ENCODE measurements at regions not wholly inside any gene's neighbourhood (a gene's known extent, or its start where the extent isn't known, plus 50 kb on each side); places are given as distances from the start of the nearest gene placed in this dataset.

- no peak for FAIRE-seq
Measured at GRCh38 chr21:27839512-27840115, 872.7 kb upstream of the ADAMTS5 start.

DNA sequence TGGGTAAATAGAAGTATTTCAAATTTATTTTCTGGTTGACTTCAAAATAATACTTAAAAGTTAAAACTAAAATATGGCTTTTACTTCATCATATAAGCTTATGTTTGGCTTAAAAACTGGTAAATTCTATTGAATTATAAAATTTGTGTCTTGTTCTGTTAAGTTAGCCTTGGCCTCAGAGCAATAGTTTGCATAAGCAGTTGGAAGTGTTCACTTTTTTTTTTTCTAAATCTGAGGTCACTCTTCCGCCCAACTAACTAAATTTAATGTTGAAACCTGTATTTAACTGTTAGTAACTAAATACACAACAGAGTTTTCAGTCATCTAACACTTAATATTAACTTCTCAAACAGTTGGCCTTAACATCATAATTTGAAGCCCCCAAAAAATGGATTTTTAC, 871.7 kb upstream of the ADAMTS5 start:
- 69 to 87% (median 74%) methylated on average over 1 of the region's 1 CpG for WGBS, 3 donors
- H3K4me1 ChIP-seq (ENCODE audit: control insufficient read depth in 3 of 3, insufficient read depth in 2 of 3, low read depth in 1 of 3, low read length in 2 of 3) = no peaks in the 10 kb centered on the region
- FAIRE-seq = no peak
- H3K27ac ChIP-seq (ENCODE audit: low read depth in 1 of 3, low read length in 2 of 3) = no peak overlapping the region
- H3K27me3 ChIP-seq (ENCODE audit: control insufficient read depth in 3 of 3, insufficient read depth in 3 of 3, low read length in 3 of 3) = no peaks in the 10 kb centered on the region
- H3K36me3 ChIP-seq (ENCODE audit: control insufficient read depth in 3 of 3, insufficient read depth in 2 of 3, low read depth in 1 of 3, low read length in 3 of 3) = no peaks in the 10 kb centered on the region
- no peak overlapping the region for H3K4me3 ChIP-seq (ENCODE audit: low read depth in 1 of 3, low read length in 3 of 3)
- no peaks in the 10 kb centered on the region for H3K9me3 ChIP-seq (ENCODE audit: control insufficient read depth in 2 of 2, insufficient read depth in 1 of 2, low read depth in 1 of 2, low read length in 1 of 2)
- DNase-seq = no peak

More at GRCh38 chr21:27839512-27840115, 872.7 kb upstream of the ADAMTS5 start:
- H3K27ac ChIP-seq (ENCODE audit: low read depth in 1 of 3, low read length in 2 of 3) = no peak overlapping the region
- H3K4me1 ChIP-seq (ENCODE audit: control insufficient read depth in 3 of 3, insufficient read depth in 2 of 3, low read depth in 1 of 3, low read length in 2 of 3) = no peaks in the 10 kb centered on the region
- DNase-seq = no peak
- no peaks in the 10 kb centered on the region for H3K9me3 ChIP-seq (ENCODE audit: control insufficient read depth in 2 of 2, insufficient read depth in 1 of 2, low read depth in 1 of 2, low read length in 1 of 2)
- 61 to 68% (median 65%) methylated on average over 3 of the region's 3 CpGs for WGBS, 3 donors
- no peak overlapping the region for H3K4me3 ChIP-seq (ENCODE audit: low read depth in 1 of 3, low read length in 3 of 3)
- H3K36me3 ChIP-seq (ENCODE audit: control insufficient read depth in 3 of 3, insufficient read depth in 2 of 3, low read depth in 1 of 3, low read length in 3 of 3) = no peaks in the 10 kb centered on the region
- H3K27me3 ChIP-seq (ENCODE audit: control insufficient read depth in 3 of 3, insufficient read depth in 3 of 3, low read length in 3 of 3) = no peaks in the 10 kb centered on the region

DNA sequence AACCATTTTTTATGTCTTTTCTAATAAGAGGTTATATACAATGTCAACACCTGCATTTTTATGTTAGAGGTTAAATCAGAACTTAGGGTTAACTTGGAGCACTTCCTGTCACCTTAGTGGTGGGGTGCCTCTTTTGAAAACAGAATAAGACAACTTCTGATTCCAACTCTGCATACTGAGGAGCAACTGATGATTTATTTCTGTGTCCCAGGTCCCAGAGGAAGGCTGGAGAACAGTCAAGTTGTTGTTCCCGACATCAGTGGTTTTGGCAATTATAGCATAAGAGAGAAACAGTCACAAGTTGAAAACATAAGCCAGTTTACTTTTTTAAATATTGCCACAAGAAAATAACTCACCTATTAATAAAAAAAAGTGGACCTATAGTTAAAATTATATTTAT, 871.0 kb upstream of the ADAMTS5 start:
- Histone ChIP-seq H3K9me3 (ENCODE audit: control insufficient read depth in 2 of 2, insufficient read depth in 1 of 2, low read depth in 1 of 2, low read length in 1 of 2) (no peaks in the 10 kb centered on the region), H3K4me1 (ENCODE audit: control insufficient read depth in 3 of 3, insufficient read depth in 2 of 3, low read depth in 1 of 3, low read length in 2 of 3) (no peaks in the 10 kb centered on the region), H3K4me3 (ENCODE audit: low read depth in 1 of 3, low read length in 3 of 3) (no peak overlapping the region), H3K27me3 (ENCODE audit: control insufficient read depth in 3 of 3, insufficient read depth in 3 of 3, low read length in 3 of 3) (no peaks in the 10 kb centered on the region), H3K27ac (ENCODE audit: low read depth in 1 of 3, low read length in 2 of 3) (no peak overlapping the region), H3K36me3 (ENCODE audit: control insufficient read depth in 3 of 3, insufficient read depth in 2 of 3, low read depth in 1 of 3, low read length in 3 of 3) (no peaks in the 10 kb centered on the region)
- FAIRE-seq (no peak), DNase-seq (no peak)
- 51 to 79% (median 79%) methylated on average over 1 of the region's 1 CpG for WGBS, 3 donors

DNA sequence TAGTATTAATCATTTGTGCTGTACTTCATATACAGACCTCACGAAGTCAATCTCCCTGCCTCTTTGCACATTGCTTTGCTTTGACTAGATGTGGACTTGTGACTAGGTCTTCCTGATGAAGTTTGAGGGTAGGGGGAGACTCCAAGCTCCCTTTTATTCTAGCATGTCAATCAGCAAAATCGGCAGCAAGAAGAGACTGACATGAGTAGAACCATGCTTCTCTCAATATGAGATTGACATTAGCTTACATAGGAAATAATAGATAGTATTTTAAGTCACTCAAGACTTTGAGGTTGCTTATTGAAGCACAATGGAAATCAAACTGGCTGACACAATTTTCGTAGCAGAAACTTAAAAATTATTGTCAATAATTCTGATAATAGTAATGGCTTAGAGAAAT, 866.4 kb upstream of the ADAMTS5 start:
- no peak for FAIRE-seq
- 54 to 65% (median 56%) methylated on average over 3 of the region's 3 CpGs for WGBS, 3 donors
- H3K4me3 ChIP-seq (ENCODE audit: low read depth in 1 of 3, low read length in 3 of 3) = no peak overlapping the region

GRCh38 chr21:27831816-27832569, 865.1 kb upstream of the ADAMTS5 start:
- Histone ChIP-seq H3K27ac (ENCODE audit: low read depth in 1 of 3, low read length in 2 of 3) (no peak overlapping the region), H3K4me3 (ENCODE audit: low read depth in 1 of 3, low read length in 3 of 3) (no peak overlapping the region), H3K36me3 (ENCODE audit: control insufficient read depth in 3 of 3, insufficient read depth in 2 of 3, low read depth in 1 of 3, low read length in 3 of 3) (no peaks in the 10 kb centered on the region), H3K27me3 (ENCODE audit: control insufficient read depth in 3 of 3, insufficient read depth in 3 of 3, low read length in 3 of 3) (no peaks in the 10 kb centered on the region), H3K9me3 (ENCODE audit: control insufficient read depth in 2 of 2, insufficient read depth in 1 of 2, low read depth in 1 of 2, low read length in 1 of 2) (no peaks in the 10 kb centered on the region), H3K4me1 (ENCODE audit: control insufficient read depth in 3 of 3, insufficient read depth in 2 of 3, low read depth in 1 of 3, low read length in 2 of 3) (no peaks in the 10 kb centered on the region)
- FAIRE-seq = no peak
- DNase-seq = no peak
- WGBS, 3 donors = 45 to 57% (median 57%) methylated on average over 3 of the region's 3 CpGs

More for the DNA sequence above, 866.4 kb upstream of the ADAMTS5 start:
- no peak for DNase-seq
- no peaks in the 10 kb centered on the region for H3K4me1 ChIP-seq (ENCODE audit: control insufficient read depth in 3 of 3, insufficient read depth in 2 of 3, low read depth in 1 of 3, low read length in 2 of 3)
- no peaks in the 10 kb centered on the region for H3K9me3 ChIP-seq (ENCODE audit: control insufficient read depth in 2 of 2, insufficient read depth in 1 of 2, low read depth in 1 of 2, low read length in 1 of 2)
- H3K27me3 ChIP-seq (ENCODE audit: control insufficient read depth in 3 of 3, insufficient read depth in 3 of 3, low read length in 3 of 3) = no peaks in the 10 kb centered on the region
- H3K36me3 ChIP-seq (ENCODE audit: control insufficient read depth in 3 of 3, insufficient read depth in 2 of 3, low read depth in 1 of 3, low read length in 3 of 3) = no peaks in the 10 kb centered on the region
- no peak overlapping the region for H3K27ac ChIP-seq (ENCODE audit: low read depth in 1 of 3, low read length in 2 of 3)

- FAIRE-seq (no peak), DNase-seq (no peak)
- no peak overlapping the region for H3K27ac ChIP-seq (ENCODE audit: low read depth in 1 of 3, low read length in 2 of 3)
- H3K4me3 ChIP-seq (ENCODE audit: low read depth in 1 of 3, low read length in 3 of 3) = no peak overlapping the region
- no peaks in the 10 kb centered on the region for H3K27me3 ChIP-seq (ENCODE audit: control insufficient read depth in 3 of 3, insufficient read depth in 3 of 3, low read length in 3 of 3)
- 0 to 55% (median 19%) methylated on average over 1 of the region's 1 CpG for WGBS, 3 donors
- H3K9me3 ChIP-seq (ENCODE audit: control insufficient read depth in 2 of 2, insufficient read depth in 1 of 2, low read depth in 1 of 2, low read length in 1 of 2) = no peaks in the 10 kb centered on the region
- no peaks in the 10 kb centered on the region for H3K4me1 ChIP-seq (ENCODE audit: control insufficient read depth in 3 of 3, insufficient read depth in 2 of 3, low read depth in 1 of 3, low read length in 2 of 3)
- no peaks in the 10 kb centered on the region for H3K36me3 ChIP-seq (ENCODE audit: control insufficient read depth in 3 of 3, insufficient read depth in 2 of 3, low read depth in 1 of 3, low read length in 3 of 3)
Measured at GRCh38 chr21:27831177-27831576, 864.3 kb upstream of the ADAMTS5 start.

- FAIRE-seq (no peak), DNase-seq (no peak)
- no peaks in the 10 kb centered on the region for H3K36me3 ChIP-seq (ENCODE audit: control insufficient read depth in 3 of 3, insufficient read depth in 2 of 3, low read depth in 1 of 3, low read length in 3 of 3)
- 47 to 48% (median 48%) methylated on average over 3 of the region's 3 CpGs for WGBS, 3 donors
- no peak overlapping the region for H3K4me3 ChIP-seq (ENCODE audit: low read depth in 1 of 3, low read length in 3 of 3)
- H3K27ac ChIP-seq (ENCODE audit: low read depth in 1 of 3, low read length in 2 of 3) = no peak overlapping the region
- no peaks in the 10 kb centered on the region for H3K9me3 ChIP-seq (ENCODE audit: control insufficient read depth in 2 of 2, insufficient read depth in 1 of 2, low read depth in 1 of 2, low read length in 1 of 2)
- H3K4me1 ChIP-seq (ENCODE audit: control insufficient read depth in 3 of 3, insufficient read depth in 2 of 3, low read depth in 1 of 3, low read length in 2 of 3) = no peaks in the 10 kb centered on the region
- H3K27me3 ChIP-seq (ENCODE audit: control insufficient read depth in 3 of 3, insufficient read depth in 3 of 3, low read length in 3 of 3) = no peaks in the 10 kb centered on the region
Measured at GRCh38 chr21:27827972-27828371, 861.1 kb upstream of the ADAMTS5 start.

DNA sequence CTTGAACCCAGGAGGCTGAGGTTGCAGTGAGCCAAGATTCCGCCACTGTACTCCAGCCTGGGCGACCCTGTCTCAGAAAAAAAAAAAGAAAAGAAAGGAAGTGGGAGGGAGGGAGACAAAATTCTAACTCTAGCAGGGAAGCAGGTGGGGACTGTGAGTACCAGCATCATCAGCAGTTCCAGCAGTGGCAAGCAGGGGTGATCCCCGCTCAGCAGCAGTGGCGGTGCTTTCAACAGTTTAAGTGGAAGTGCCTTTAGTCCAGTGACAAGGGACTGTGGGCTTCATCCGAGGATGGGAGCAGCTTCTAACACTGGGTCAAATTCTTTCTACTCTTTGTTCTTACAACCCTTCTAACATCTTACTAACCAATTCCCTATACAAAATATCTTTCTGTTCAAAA, 858.1 kb upstream of the ADAMTS5 start:
- H3K4me3 ChIP-seq (ENCODE audit: low read depth in 1 of 3, low read length in 3 of 3) = no peak overlapping the region
- no peaks in the 10 kb centered on the region for H3K36me3 ChIP-seq (ENCODE audit: control insufficient read depth in 3 of 3, insufficient read depth in 2 of 3, low read depth in 1 of 3, low read length in 3 of 3)
- H3K9me3 ChIP-seq (ENCODE audit: control insufficient read depth in 2 of 2, insufficient read depth in 1 of 2, low read depth in 1 of 2, low read length in 1 of 2) = no peaks in the 10 kb centered on the region
- DNase-seq (no peak), FAIRE-seq (no peak)
- no peaks in the 10 kb centered on the region for H3K4me1 ChIP-seq (ENCODE audit: control insufficient read depth in 3 of 3, insufficient read depth in 2 of 3, low read depth in 1 of 3, low read length in 2 of 3)
- H3K27ac ChIP-seq (ENCODE audit: low read depth in 1 of 3, low read length in 2 of 3) = no peak overlapping the region
- H3K27me3 ChIP-seq (ENCODE audit: control insufficient read depth in 3 of 3, insufficient read depth in 3 of 3, low read length in 3 of 3) = no peaks in the 10 kb centered on the region
- 74 to 88% (median 86%) methylated on average over 5 of the region's 5 CpGs for WGBS, 3 donors
